ENCODE measurements at regions not wholly inside any gene's neighbourhood (a gene's known extent, or its start where the extent isn't known, plus 50 kb on each side); places are given as distances from the start of the nearest gene placed in this dataset.

GRCh38 chr15:54854667-54855066 lies 342.1 kb downstream of the RSL24D1 start:
- Histone ChIP-seq H3K9me3 (replicated peaks in 1 of 2; ENCODE audit: control insufficient read depth in 2 of 2, insufficient read depth in 1 of 2, low read depth in 1 of 2, low read length in 2 of 2) (peaks cover 0 to 4% of the 10 kb centered on the region in 2 donors), H3K4me1 (ENCODE audit: control insufficient read depth in 2 of 2, insufficient read depth in 1 of 2, low read depth in 1 of 2, low read length in 2 of 2) (no peaks in the 10 kb centered on the region), H2BK120ac (ENCODE audit: low read depth, low read length) (no peak overlapping the region), H3K36me3 (replicated peaks in 1 of 2; ENCODE audit: control insufficient read depth in 2 of 2, insufficient read depth in 2 of 2, low read length in 2 of 2) (no peaks in the 10 kb centered on the region), H2AK5ac (ENCODE audit: low read depth, low read length) (no peak overlapping the region), H3K14ac (ENCODE audit: low read length) (no peak overlapping the region), H3K4ac (ENCODE audit: low read length) (no peak overlapping the region), H3K9ac (ENCODE audit: low read depth, low read length, poor library complexity) (no peak overlapping the region), H4K8ac (ENCODE audit: low read depth, low read length) (no peak overlapping the region), H3K4me3 (ENCODE audit: low read length in 2 of 2) (no peak overlapping the region), H3K27me3 (ENCODE audit: control insufficient read depth in 3 of 3, insufficient read depth in 3 of 3, low read depth in 1 of 3, low read length in 3 of 3) (no peaks in the 10 kb centered on the region), H3K4me2 (ENCODE audit: insufficient read depth, low read length, poor library complexity, severe bottlenecking) (no peak overlapping the region), H4K91ac (ENCODE audit: low read depth, low read length, poor library complexity) (no peak overlapping the region), H2AFZ (ENCODE audit: low read length) (no peak overlapping the region), H3K18ac (ENCODE audit: low read length) (no peak overlapping the region), H3K27ac (replicated peaks; ENCODE audit: low read length) (no peak overlapping the region), H2BK15ac (ENCODE audit: low read length) (no peak overlapping the region), H2BK12ac (ENCODE audit: low read length) (no peak overlapping the region), H3K23ac (ENCODE audit: low read depth, low read length, poor library complexity) (no peak overlapping the region), H3K79me1 (ENCODE audit: low read depth, low read length) (no peaks in the 10 kb centered on the region), H2BK5ac (ENCODE audit: low read length) (no peak overlapping the region)
- no peak for DNase-seq (ENCODE audit: low spot score)
- WGBS, 2 donors (ENCODE audit: extremely low coverage in 2 of 2, insufficient read length in 2 of 2, insufficient replicate concordance in 1 of 2), result no CpG with 5 or more reads among the region's 1 CpG

GRCh38 chr15:54850101-54850500 lies 346.6 kb downstream of the RSL24D1 start:
- Histone ChIP-seq H3K27ac (replicated peaks; ENCODE audit: low read length) (no peak overlapping the region), H3K9ac (ENCODE audit: low read depth, low read length, poor library complexity) (no peak overlapping the region), H2BK15ac (ENCODE audit: low read length) (no peak overlapping the region), H3K4me1 (ENCODE audit: control insufficient read depth in 2 of 2, insufficient read depth in 1 of 2, low read depth in 1 of 2, low read length in 2 of 2) (no peaks in the 10 kb centered on the region), H3K9me3 (replicated peaks in 1 of 2; ENCODE audit: control insufficient read depth in 2 of 2, insufficient read depth in 1 of 2, low read depth in 1 of 2, low read length in 2 of 2) (no peaks in the 10 kb centered on the region), H3K36me3 (replicated peaks in 1 of 2; ENCODE audit: control insufficient read depth in 2 of 2, insufficient read depth in 2 of 2, low read length in 2 of 2) (no peaks in the 10 kb centered on the region), H3K4ac (ENCODE audit: low read length) (no peak overlapping the region), H3K4me2 (ENCODE audit: insufficient read depth, low read length, poor library complexity, severe bottlenecking) (no peak overlapping the region), H3K4me3 (ENCODE audit: low read length in 2 of 2) (no peak overlapping the region), H4K8ac (ENCODE audit: low read depth, low read length) (no peak overlapping the region), H4K91ac (ENCODE audit: low read depth, low read length, poor library complexity) (no peak overlapping the region), H2AFZ (ENCODE audit: low read length) (no peak overlapping the region), H2BK120ac (ENCODE audit: low read depth, low read length) (no peak overlapping the region), H3K14ac (ENCODE audit: low read length) (no peak overlapping the region), H3K23ac (ENCODE audit: low read depth, low read length, poor library complexity) (no peak overlapping the region), H2BK12ac (ENCODE audit: low read length) (no peak overlapping the region), H3K79me1 (ENCODE audit: low read depth, low read length) (no peaks in the 10 kb centered on the region), H2BK5ac (ENCODE audit: low read length) (no peak overlapping the region), H3K18ac (ENCODE audit: low read length) (no peak overlapping the region), H2AK5ac (ENCODE audit: low read depth, low read length) (no peak overlapping the region), H3K27me3 (ENCODE audit: control insufficient read depth in 3 of 3, insufficient read depth in 3 of 3, low read depth in 1 of 3, low read length in 3 of 3) (no peaks in the 10 kb centered on the region)
- WGBS, 2 donors (ENCODE audit: extremely low coverage in 2 of 2, insufficient read length in 2 of 2, insufficient replicate concordance in 1 of 2), result no CpG with 5 or more reads among the region's 4 CpGs
- no peak for DNase-seq (ENCODE audit: low spot score)

GRCh38 chr15:54843006-54843405 lies 353.7 kb downstream of the RSL24D1 start:
- H2BK120ac ChIP-seq (ENCODE audit: low read depth, low read length), result no peak overlapping the region
- H2BK5ac ChIP-seq (ENCODE audit: low read length), result no peak overlapping the region
- H3K27ac ChIP-seq (replicated peaks; ENCODE audit: low read length), result no peak overlapping the region
- H3K36me3 ChIP-seq (replicated peaks in 1 of 2; ENCODE audit: control insufficient read depth in 2 of 2, insufficient read depth in 2 of 2, low read length in 2 of 2), result no peaks in the 10 kb centered on the region
- no peak overlapping the region for H4K91ac ChIP-seq (ENCODE audit: low read depth, low read length, poor library complexity)
- H3K79me1 ChIP-seq (ENCODE audit: low read depth, low read length), result no peaks in the 10 kb centered on the region
- no peak overlapping the region for H3K9ac ChIP-seq (ENCODE audit: low read depth, low read length, poor library complexity)
- no peak overlapping the region for H2BK12ac ChIP-seq (ENCODE audit: low read length)
- DNase-seq (ENCODE audit: low spot score), result no peak
- no peak overlapping the region for H2BK15ac ChIP-seq (ENCODE audit: low read length)
- no peak overlapping the region for H2AFZ ChIP-seq (ENCODE audit: low read length)
- H4K8ac ChIP-seq (ENCODE audit: low read depth, low read length), result no peak overlapping the region
- H3K4ac ChIP-seq (ENCODE audit: low read length), result no peak overlapping the region
- H3K14ac ChIP-seq (ENCODE audit: low read length), result no peak overlapping the region
- H3K18ac ChIP-seq (ENCODE audit: low read length), result no peak overlapping the region
- no peak overlapping the region for H3K4me2 ChIP-seq (ENCODE audit: insufficient read depth, low read length, poor library complexity, severe bottlenecking)
- no peak overlapping the region for H2AK5ac ChIP-seq (ENCODE audit: low read depth, low read length)
- H3K23ac ChIP-seq (ENCODE audit: low read depth, low read length, poor library complexity), result no peak overlapping the region
- H3K27me3 ChIP-seq (ENCODE audit: control insufficient read depth in 3 of 3, insufficient read depth in 3 of 3, low read depth in 1 of 3, low read length in 3 of 3), result no peaks in the 10 kb centered on the region
- no peaks in the 10 kb centered on the region for H3K9me3 ChIP-seq (replicated peaks in 1 of 2; ENCODE audit: control insufficient read depth in 2 of 2, insufficient read depth in 1 of 2, low read depth in 1 of 2, low read length in 2 of 2)
- no peak overlapping the region for H3K4me3 ChIP-seq (ENCODE audit: low read length in 2 of 2)
- peaks cover 0 to 2% of the 10 kb centered on the region in 2 donors for H3K4me1 ChIP-seq (ENCODE audit: control insufficient read depth in 2 of 2, insufficient read depth in 1 of 2, low read depth in 1 of 2, low read length in 2 of 2)

GRCh38 chr15:54841701-54842305 lies 354.9 kb downstream of the RSL24D1 start:
- DNase-seq (ENCODE audit: low spot score), result no peak
- no CpG with 5 or more reads among the region's 3 CpGs for WGBS, 2 donors (ENCODE audit: extremely low coverage in 2 of 2, insufficient read length in 2 of 2, insufficient replicate concordance in 1 of 2)
- Histone ChIP-seq H3K18ac (ENCODE audit: low read length) (no peak overlapping the region), H4K8ac (ENCODE audit: low read depth, low read length) (no peak overlapping the region), H3K4me3 (ENCODE audit: low read length in 2 of 2) (no peak overlapping the region), H2BK15ac (ENCODE audit: low read length) (no peak overlapping the region), H2BK12ac (ENCODE audit: low read length) (no peak overlapping the region), H3K4me2 (ENCODE audit: insufficient read depth, low read length, poor library complexity, severe bottlenecking) (no peak overlapping the region), H3K14ac (ENCODE audit: low read length) (no peak overlapping the region), H2AK5ac (ENCODE audit: low read depth, low read length) (no peak overlapping the region), H3K4ac (ENCODE audit: low read length) (no peak overlapping the region), H2AFZ (ENCODE audit: low read length) (no peak overlapping the region), H3K27ac (replicated peaks; ENCODE audit: low read length) (no peak overlapping the region), H3K9ac (ENCODE audit: low read depth, low read length, poor library complexity) (no peak overlapping the region), H2BK120ac (ENCODE audit: low read depth, low read length) (no peak overlapping the region), H3K4me1 (ENCODE audit: control insufficient read depth in 2 of 2, insufficient read depth in 1 of 2, low read depth in 1 of 2, low read length in 2 of 2) (peaks cover 0 to 2% of the 10 kb centered on the region in 2 donors), H3K27me3 (ENCODE audit: control insufficient read depth in 3 of 3, insufficient read depth in 3 of 3, low read depth in 1 of 3, low read length in 3 of 3) (no peaks in the 10 kb centered on the region), H3K23ac (ENCODE audit: low read depth, low read length, poor library complexity) (no peak overlapping the region), H4K91ac (ENCODE audit: low read depth, low read length, poor library complexity) (no peak overlapping the region), H3K36me3 (replicated peaks in 1 of 2; ENCODE audit: control insufficient read depth in 2 of 2, insufficient read depth in 2 of 2, low read length in 2 of 2) (no peaks in the 10 kb centered on the region), H3K79me1 (ENCODE audit: low read depth, low read length) (no peaks in the 10 kb centered on the region), H3K9me3 (replicated peaks in 1 of 2; ENCODE audit: control insufficient read depth in 2 of 2, insufficient read depth in 1 of 2, low read depth in 1 of 2, low read length in 2 of 2) (no peaks in the 10 kb centered on the region), H2BK5ac (ENCODE audit: low read length) (no peak overlapping the region)

Measured in neuronal stem cell (in vitro differentiated cells).